ENCODE measurements at regions not wholly inside any gene's neighbourhood (a gene's known extent, or its start where the extent isn't known, plus 50 kb on each side); places are given as distances from the start of the nearest gene placed in this dataset.

- H3K27me3 ChIP-seq, result no peaks in the 10 kb centered on the region
- DNase-seq, result no peak
- no peaks in the 10 kb centered on the region for H3K36me3 ChIP-seq
- H3K27ac ChIP-seq, result no peak overlapping the region
- ATAC-seq, result no peak
- no peaks in the 10 kb centered on the region for H3K9me3 ChIP-seq
- in situ Hi-C loops (cut with MboI; ENCODE audit: low sequenced_read_pairs in 4 of 4), result no loop called here
- intact Hi-C loops (cut with DNase I; ENCODE audit: low total_unique reads), result loop anchor here (10.0 kb wide), 1 partner anchor 550 kb away; no protein-coding TSS in a partner anchor
- TF ChIP-seq CTCF (IDR thresholded peaks at IDR 0.05 in 4 of 5, conservative IDR thresholded peaks at IDR 0.05 in 1 of 5), result no peak
- TF ChIP-seq POLR2A (IDR thresholded peaks at IDR 0.05), result no peak
- H3K4me1 ChIP-seq, result no peaks in the 10 kb centered on the region
- no peak overlapping the region for H3K4me3 ChIP-seq
Measured at GRCh38 chr7:91634485-91635177, 245.9 kb downstream of the MTERF1 start.

GRCh38 chr7:91636129-91636724 lies 244.3 kb downstream of the MTERF1 start:
- intact Hi-C loops (cut with DNase I; ENCODE audit: low total_unique reads), result loop anchor here (10.0 kb wide), 1 partner anchor 551 kb away; no protein-coding TSS in a partner anchor
- H3K27me3 ChIP-seq, result no peaks in the 10 kb centered on the region
- in situ Hi-C loops (cut with MboI; ENCODE audit: low sequenced_read_pairs in 4 of 4), result no loop called here
- ATAC-seq (no peak), DNase-seq (no peak)
- TF ChIP-seq POLR2A (IDR thresholded peaks at IDR 0.05), result no peak
- peak in 4 of 5 experiments; percentile 20 to 48 (median 34) for TF ChIP-seq CTCF (IDR thresholded peaks at IDR 0.05 in 4 of 5, conservative IDR thresholded peaks at IDR 0.05 in 1 of 5)
- H3K36me3 ChIP-seq, result no peaks in the 10 kb centered on the region
- H3K27ac ChIP-seq, result no peak overlapping the region
- H3K4me3 ChIP-seq, result no peak overlapping the region
- no peaks in the 10 kb centered on the region for H3K4me1 ChIP-seq
- H3K9me3 ChIP-seq, result no peaks in the 10 kb centered on the region

GRCh38 chr7:91636728-91637127 lies 243.8 kb downstream of the MTERF1 start:
- intact Hi-C loops (cut with DNase I; ENCODE audit: low total_unique reads), result loop anchor here (10.0 kb wide), 1 partner anchor 552 kb away; no protein-coding TSS in a partner anchor
- DNase-seq (no peak), ATAC-seq (no peak)
- no peak overlapping the region for H3K27ac ChIP-seq
- no peaks in the 10 kb centered on the region for H3K36me3 ChIP-seq
- no peaks in the 10 kb centered on the region for H3K27me3 ChIP-seq
- TF ChIP-seq CTCF (IDR thresholded peaks at IDR 0.05 in 4 of 5, conservative IDR thresholded peaks at IDR 0.05 in 1 of 5) (no peak), POLR2A (IDR thresholded peaks at IDR 0.05) (no peak)
- in situ Hi-C loops (cut with MboI; ENCODE audit: low sequenced_read_pairs in 4 of 4), result no loop called here
- H3K4me3 ChIP-seq, result no peak overlapping the region
- H3K9me3 ChIP-seq, result no peaks in the 10 kb centered on the region
- H3K4me1 ChIP-seq, result no peaks in the 10 kb centered on the region

GRCh38 chr7:91644256-91644655 lies 236.2 kb downstream of the MTERF1 start:
- no peak for ATAC-seq
- DNase-seq, result no peak
- Histone ChIP-seq H3K4me1 (no peaks in the 10 kb centered on the region), H3K4me3 (no peak overlapping the region), H3K36me3 (no peaks in the 10 kb centered on the region), H3K27ac (no peak overlapping the region), H3K9me3 (no peaks in the 10 kb centered on the region), H3K27me3 (no peaks in the 10 kb centered on the region)
- TF ChIP-seq CTCF (IDR thresholded peaks at IDR 0.05 in 4 of 5, conservative IDR thresholded peaks at IDR 0.05 in 1 of 5) (no peak), POLR2A (IDR thresholded peaks at IDR 0.05) (no peak)
- in situ Hi-C loops (cut with MboI; ENCODE audit: low sequenced_read_pairs in 4 of 4), result no loop called here
- intact Hi-C loops (cut with DNase I; ENCODE audit: low total_unique reads), result no loop called here
